SU-DHL-6 (cell line): ENCODE measurements at regions not wholly inside any gene's neighbourhood (a gene's known extent, or its start where the extent isn't known, plus 50 kb on each side); places are given as distances from the start of the nearest gene placed in this dataset.

Experiments used
- H2AFZ ChIP-seq: fragments of 200-600 bp; sonication (generic); 2 replicates; pipeline ENCODE4 v1.6.1; 2014; ENCODE audit warnings: low read depth, mild to moderate bottlenecking, moderate library complexity, mixed read lengths, antibody characterized with exemption, low read length; ENCODE audit not compliant: severe bottlenecking
- H3F3A ChIP-seq: fragments of 200-600 bp; shearing (Covaris generic); 2 replicates; pipeline ENCODE4 v1.6.0; 2016; ENCODE audit warnings: antibody characterized with exemption, mild to moderate bottlenecking; ENCODE audit not compliant: insufficient read depth
- H3K27ac ChIP-seq: fragments of 200-600 bp; sonication (generic); 2 replicates; pipeline ENCODE4 v1.5.1; 2016; ENCODE audit warnings: low read depth, mild to moderate bottlenecking, low read length, moderate library complexity, mixed read lengths
- H3K27me3 ChIP-seq: fragments of 200-600 bp; sonication (generic), shearing (Covaris generic); 2 replicates; pipeline ENCODE4 v1.6.0; 2014; ENCODE audit warnings: mild to moderate bottlenecking, low read length
- H3K36me3 ChIP-seq: fragments of 200-600 bp; sonication (generic); 2 replicates; pipeline ENCODE4 v1.6.1; 2014; ENCODE audit warnings: mild to moderate bottlenecking, low read length, mixed read lengths
- H3K4me2 ChIP-seq: fragments of 300-600, 200-600 bp; shearing (Covaris generic), sonication (generic); 2 replicates; pipeline ENCODE4 v1.6.0; 2014; ENCODE audit warnings: low read length, low read depth, mild to moderate bottlenecking; ENCODE audit not compliant: poor library complexity, severe bottlenecking
- H3K4me3 ChIP-seq: fragments of 200-600 bp; sonication (generic); 2 replicates; pipeline ENCODE4 v1.5.1; 2014; ENCODE audit warnings: antibody characterized with exemption, low read length, mild to moderate bottlenecking, mixed read lengths; ENCODE audit not compliant: insufficient read depth, poor library complexity, severe bottlenecking
- H3K79me2 ChIP-seq: fragments of 200-600 bp; sonication (generic); 2 replicates; pipeline ENCODE4 v1.6.1; 2014; ENCODE audit warnings: mild to moderate bottlenecking, low read length, moderate library complexity; ENCODE audit not compliant: insufficient read depth
- H3K9ac ChIP-seq: fragments of 200-600 bp; sonication (generic); 2 replicates; pipeline ENCODE4 v1.7.0; 2014; ENCODE audit warnings: mild to moderate bottlenecking, low read length
- H3K9me2 ChIP-seq: fragments of 200-600 bp; sonication (generic); replicated peaks from 2 replicates; pipeline ENCODE4 v1.6.1; 2014; ENCODE audit warnings: low read length; ENCODE audit not compliant: insufficient read depth
- H3K9me3 ChIP-seq: fragments of 200-600 bp; sonication (generic); 2 replicates; pipeline ENCODE4 v1.6.1; 2014; ENCODE audit warnings: low read length, mixed read lengths; ENCODE audit not compliant: insufficient read depth
- H4K20me1 ChIP-seq: fragments of 200-600 bp; sonication (generic); 2 replicates; pipeline ENCODE4 v1.6.1; 2014; ENCODE audit warnings: low read depth, mild to moderate bottlenecking, antibody characterized with exemption, low read length, moderate library complexity, mixed read lengths
- EZH2phosphoT487 ChIP-seq: fragments of 200-600 bp; sonication (generic), shearing (Covaris generic); conservative IDR thresholded peaks from 2 replicates; pipeline ENCODE4 v1.6.1; 2018; ENCODE audit warnings: mild to moderate bottlenecking, antibody characterized with exemption, low read length, moderate library complexity, mixed read lengths
- TF ChIP-seq, protein P1 (sequence below): fragments of 200-600 bp; sonication (generic); IDR thresholded peaks from one replicate; pipeline ENCODE4 v1.5.1; 2017; ENCODE audit warnings: antibody characterized with exemption, mild to moderate bottlenecking, low read length, moderate library complexity; ENCODE audit not compliant: insufficient read depth, poor library complexity, severe bottlenecking

- H3K4me3 ChIP-seq: no peak overlapping the region
- H3K9me3 ChIP-seq: no peaks in the 10 kb centered on the region
- TF ChIP-seq, protein P1, sequence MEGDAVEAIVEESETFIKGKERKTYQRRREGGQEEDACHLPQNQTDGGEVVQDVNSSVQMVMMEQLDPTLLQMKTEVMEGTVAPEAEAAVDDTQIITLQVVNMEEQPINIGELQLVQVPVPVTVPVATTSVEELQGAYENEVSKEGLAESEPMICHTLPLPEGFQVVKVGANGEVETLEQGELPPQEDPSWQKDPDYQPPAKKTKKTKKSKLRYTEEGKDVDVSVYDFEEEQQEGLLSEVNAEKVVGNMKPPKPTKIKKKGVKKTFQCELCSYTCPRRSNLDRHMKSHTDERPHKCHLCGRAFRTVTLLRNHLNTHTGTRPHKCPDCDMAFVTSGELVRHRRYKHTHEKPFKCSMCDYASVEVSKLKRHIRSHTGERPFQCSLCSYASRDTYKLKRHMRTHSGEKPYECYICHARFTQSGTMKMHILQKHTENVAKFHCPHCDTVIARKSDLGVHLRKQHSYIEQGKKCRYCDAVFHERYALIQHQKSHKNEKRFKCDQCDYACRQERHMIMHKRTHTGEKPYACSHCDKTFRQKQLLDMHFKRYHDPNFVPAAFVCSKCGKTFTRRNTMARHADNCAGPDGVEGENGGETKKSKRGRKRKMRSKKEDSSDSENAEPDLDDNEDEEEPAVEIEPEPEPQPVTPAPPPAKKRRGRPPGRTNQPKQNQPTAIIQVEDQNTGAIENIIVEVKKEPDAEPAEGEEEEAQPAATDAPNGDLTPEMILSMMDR: no peak
- no peak for TF ChIP-seq EZH2phosphoT487
- no peaks in the 10 kb centered on the region for H3K36me3 ChIP-seq
- H3K27ac ChIP-seq: no peak overlapping the region
- no peaks in the 10 kb centered on the region for H3K9me2 ChIP-seq
- H2AFZ ChIP-seq: no peak overlapping the region
- H3F3A ChIP-seq: no peaks in the 10 kb centered on the region
- H3K4me2 ChIP-seq: no peak overlapping the region
- no peak overlapping the region for H3K9ac ChIP-seq
- no peaks in the 10 kb centered on the region for H4K20me1 ChIP-seq
- H3K27me3 ChIP-seq: no peaks in the 10 kb centered on the region
- no peaks in the 10 kb centered on the region for H3K79me2 ChIP-seq
These were observed 67.2 kb upstream of the POLG start for GRCh38 chr15:89401631-89402517.

DNA sequence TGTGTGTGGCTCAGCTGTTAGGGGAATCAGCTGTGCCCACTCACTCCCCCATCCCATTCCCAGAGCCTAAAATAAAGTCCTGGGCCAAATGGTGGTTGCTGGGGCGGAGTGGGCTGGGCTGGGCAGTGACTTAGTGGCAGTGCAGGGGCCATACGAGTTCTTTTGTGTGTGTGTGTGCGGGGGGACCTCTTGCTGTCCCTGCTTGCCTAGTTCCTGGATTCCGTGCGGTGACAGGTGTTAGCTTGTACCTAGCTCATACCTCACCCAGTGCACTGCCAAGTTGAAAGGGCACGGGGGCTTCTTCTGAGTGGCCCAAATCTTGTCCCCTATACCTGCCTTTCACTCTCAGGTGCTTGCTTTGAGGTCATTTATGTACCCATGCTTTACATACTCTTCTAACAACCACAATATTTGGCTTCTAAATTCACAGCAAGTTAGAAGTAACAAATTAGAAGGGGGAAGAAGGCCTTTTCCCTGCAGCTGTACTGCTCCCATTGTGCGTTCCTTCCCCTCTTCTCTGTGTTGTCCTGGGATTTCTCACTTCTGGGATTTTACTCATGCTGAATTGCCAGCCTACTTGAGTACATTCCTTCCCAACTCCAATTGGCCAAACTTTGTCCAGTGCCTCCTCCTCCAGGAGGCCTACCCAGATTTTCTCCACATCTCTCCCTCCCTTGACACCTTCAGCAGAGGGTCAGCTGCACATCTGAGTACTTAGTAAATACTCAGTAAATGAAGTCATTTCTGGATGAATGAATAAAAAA, 66.3 kb upstream of the POLG start:
- Histone ChIP-seq H4K20me1 (no peaks in the 10 kb centered on the region), H3K79me2 (no peaks in the 10 kb centered on the region), H2AFZ (no peak overlapping the region), H3F3A (no peaks in the 10 kb centered on the region), H3K36me3 (no peaks in the 10 kb centered on the region), H3K27ac (no peak overlapping the region), H3K9ac (no peak overlapping the region), H3K4me3 (no peak overlapping the region), H3K4me2 (no peak overlapping the region), H3K9me2 (no peaks in the 10 kb centered on the region), H3K27me3 (no peaks in the 10 kb centered on the region), H3K9me3 (no peaks in the 10 kb centered on the region)
- TF ChIP-seq EZH2phosphoT487: no peak
- TF ChIP-seq, protein P1: no peak

- no peak overlapping the region for H3K27ac ChIP-seq
- TF ChIP-seq, protein P1: no peak
- TF ChIP-seq EZH2phosphoT487: no peak
- no peak overlapping the region for H3K4me3 ChIP-seq
These were observed 65.6 kb upstream of the POLG start for GRCh38 chr15:89400116-89400781.

More at GRCh38 chr15:89400116-89400781, 65.6 kb upstream of the POLG start:
- no peaks in the 10 kb centered on the region for H3K27me3 ChIP-seq
- no peaks in the 10 kb centered on the region for H4K20me1 ChIP-seq
- no peaks in the 10 kb centered on the region for H3K9me2 ChIP-seq
- H3K36me3 ChIP-seq: no peaks in the 10 kb centered on the region
- H3K79me2 ChIP-seq: no peaks in the 10 kb centered on the region
- H3F3A ChIP-seq: no peaks in the 10 kb centered on the region
- no peaks in the 10 kb centered on the region for H3K9me3 ChIP-seq
- H2AFZ ChIP-seq: peak overlapping the region; percentile 38
- peak overlapping the region; percentile 38; the same call in 1 of the 2 replicates for H3K9ac ChIP-seq
- H3K4me2 ChIP-seq: peak overlapping the region; percentile 42
